ENCODE measurements at regions not wholly inside any gene's neighbourhood (a gene's known extent, or its start where the extent isn't known, plus 50 kb on each side); places are given as distances from the start of the nearest gene placed in this dataset.

DNA sequence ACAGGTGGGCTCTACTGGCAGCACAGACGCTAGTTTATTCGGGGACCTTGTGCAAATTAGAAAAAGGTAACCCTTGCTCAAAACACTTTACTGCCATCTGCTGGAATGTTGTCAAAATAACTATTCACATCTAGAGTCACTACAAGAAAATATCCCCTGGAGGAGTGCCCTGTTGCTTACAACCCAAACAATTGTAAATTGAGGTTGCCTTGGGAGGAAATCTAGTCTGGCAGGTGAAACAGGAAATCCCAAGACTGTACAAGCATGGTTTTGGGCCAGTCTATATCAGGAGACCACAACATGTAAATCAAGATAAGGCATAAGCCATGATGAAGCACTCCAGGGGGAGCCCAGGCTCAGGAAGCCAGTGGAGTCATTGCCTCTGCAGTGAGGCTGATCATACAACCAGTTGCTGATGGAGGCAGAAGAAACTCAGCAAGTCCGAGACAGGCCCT, 136.8 kb upstream of the ACP3 start:
- 8% methylated on average over 3 of the region's 3 CpGs for WGBS
- Histone ChIP-seq H3K36me3 (ENCODE audit: control insufficient read depth in 4 of 4, insufficient read depth in 3 of 4, low read depth in 1 of 4, low read length in 3 of 4) (no peaks in the 10 kb centered on the region), H3K27me3 (ENCODE audit: control insufficient read depth in 4 of 4, insufficient read depth in 4 of 4, low read length in 3 of 4) (no peaks in the 10 kb centered on the region), H3K4me1 (ENCODE audit: control insufficient read depth in 4 of 4, insufficient read depth in 4 of 4, low read length in 3 of 4) (no peaks in the 10 kb centered on the region), H3K9me3 (ENCODE audit: control insufficient read depth in 4 of 4, low read length in 3 of 4) (no peaks in the 10 kb centered on the region), H3K4me3 (ENCODE audit: low read depth in 1 of 3, low read length in 3 of 3) (no peak overlapping the region), H3K27ac (ENCODE audit: low read depth in 1 of 2, low read length in 2 of 2) (no peak overlapping the region), H3K9ac (ENCODE audit: low read depth in 1 of 2, low read length in 2 of 2) (no peak overlapping the region)
- TF ChIP-seq RAD21 (IDR thresholded peaks at IDR 0.05): peak; percentile 78 to 84
- TF ChIP-seq, protein P1, sequence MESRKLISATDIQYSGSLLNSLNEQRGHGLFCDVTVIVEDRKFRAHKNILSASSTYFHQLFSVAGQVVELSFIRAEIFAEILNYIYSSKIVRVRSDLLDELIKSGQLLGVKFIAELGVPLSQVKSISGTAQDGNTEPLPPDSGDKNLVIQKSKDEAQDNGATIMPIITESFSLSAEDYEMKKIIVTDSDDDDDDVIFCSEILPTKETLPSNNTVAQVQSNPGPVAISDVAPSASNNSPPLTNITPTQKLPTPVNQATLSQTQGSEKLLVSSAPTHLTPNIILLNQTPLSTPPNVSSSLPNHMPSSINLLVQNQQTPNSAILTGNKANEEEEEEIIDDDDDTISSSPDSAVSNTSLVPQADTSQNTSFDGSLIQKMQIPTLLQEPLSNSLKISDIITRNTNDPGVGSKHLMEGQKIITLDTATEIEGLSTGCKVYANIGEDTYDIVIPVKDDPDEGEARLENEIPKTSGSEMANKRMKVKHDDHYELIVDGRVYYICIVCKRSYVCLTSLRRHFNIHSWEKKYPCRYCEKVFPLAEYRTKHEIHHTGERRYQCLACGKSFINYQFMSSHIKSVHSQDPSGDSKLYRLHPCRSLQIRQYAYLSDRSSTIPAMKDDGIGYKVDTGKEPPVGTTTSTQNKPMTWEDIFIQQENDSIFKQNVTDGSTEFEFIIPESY (IDR thresholded peaks at IDR 0.05): no peak
- TF ChIP-seq, protein P2, sequence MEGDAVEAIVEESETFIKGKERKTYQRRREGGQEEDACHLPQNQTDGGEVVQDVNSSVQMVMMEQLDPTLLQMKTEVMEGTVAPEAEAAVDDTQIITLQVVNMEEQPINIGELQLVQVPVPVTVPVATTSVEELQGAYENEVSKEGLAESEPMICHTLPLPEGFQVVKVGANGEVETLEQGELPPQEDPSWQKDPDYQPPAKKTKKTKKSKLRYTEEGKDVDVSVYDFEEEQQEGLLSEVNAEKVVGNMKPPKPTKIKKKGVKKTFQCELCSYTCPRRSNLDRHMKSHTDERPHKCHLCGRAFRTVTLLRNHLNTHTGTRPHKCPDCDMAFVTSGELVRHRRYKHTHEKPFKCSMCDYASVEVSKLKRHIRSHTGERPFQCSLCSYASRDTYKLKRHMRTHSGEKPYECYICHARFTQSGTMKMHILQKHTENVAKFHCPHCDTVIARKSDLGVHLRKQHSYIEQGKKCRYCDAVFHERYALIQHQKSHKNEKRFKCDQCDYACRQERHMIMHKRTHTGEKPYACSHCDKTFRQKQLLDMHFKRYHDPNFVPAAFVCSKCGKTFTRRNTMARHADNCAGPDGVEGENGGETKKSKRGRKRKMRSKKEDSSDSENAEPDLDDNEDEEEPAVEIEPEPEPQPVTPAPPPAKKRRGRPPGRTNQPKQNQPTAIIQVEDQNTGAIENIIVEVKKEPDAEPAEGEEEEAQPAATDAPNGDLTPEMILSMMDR (IDR thresholded peaks at IDR 0.05; ENCODE audit: low read depth, low read length, missing input control): peak; percentile 51
- TF ChIP-seq YY1 (IDR thresholded peaks at IDR 0.05): no peak
- no peak for TF ChIP-seq FOXA1 (IDR thresholded peaks at IDR 0.05)
- no peak for TF ChIP-seq RXRA (IDR thresholded peaks at IDR 0.05)
- TF ChIP-seq GABPA (IDR thresholded peaks at IDR 0.05 in 1 of 2, conservative IDR thresholded peaks at IDR 0.05 in 1 of 2): no peak
- no peak for TF ChIP-seq TAF1 (conservative IDR thresholded peaks at IDR 0.05)
- no peak for TF ChIP-seq EGR1 (IDR thresholded peaks at IDR 0.05; ENCODE audit: low read depth in 2 of 2)
- DNase-seq (ENCODE audit: low spot score): no peak

DNA sequence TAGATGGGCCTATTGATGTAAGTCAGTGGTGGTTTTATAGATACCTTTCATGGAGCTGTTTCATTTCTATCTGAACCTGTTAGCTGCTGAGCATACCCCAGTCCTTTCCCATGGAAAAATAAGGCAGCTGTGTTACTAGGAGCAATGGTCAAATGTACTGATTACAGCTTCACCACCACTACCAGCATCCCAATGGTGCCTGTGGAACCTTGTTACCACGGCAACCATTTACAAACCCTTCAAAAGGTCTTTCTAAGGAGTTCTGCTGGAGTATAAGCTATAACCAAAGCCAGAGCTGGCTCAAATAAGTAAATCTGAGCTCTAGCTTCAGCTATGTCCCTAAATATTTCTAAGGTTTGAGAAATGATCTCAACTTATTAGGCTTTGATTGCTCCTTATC, 133.4 kb upstream of the ACP3 start:
- TF ChIP-seq SP1 (IDR thresholded peaks at IDR 0.05) (no peak), TAF1 (conservative IDR thresholded peaks at IDR 0.05) (no peak), ATF3 (IDR thresholded peaks at IDR 0.05) (no peak), RAD21 (IDR thresholded peaks at IDR 0.05) (no peak), HNF4G (IDR thresholded peaks at IDR 0.05) (no peak), HNF4A (conservative IDR thresholded peaks at IDR 0.05) (no peak), JUND (IDR thresholded peaks at IDR 0.05) (no peak), NR2F2 (IDR thresholded peaks at IDR 0.05) (no peak), GABPA (IDR thresholded peaks at IDR 0.05 in 1 of 2, conservative IDR thresholded peaks at IDR 0.05 in 1 of 2) (no peak), RXRA (IDR thresholded peaks at IDR 0.05) (no peak), MAX (IDR thresholded peaks at IDR 0.05) (no peak), EGR1 (IDR thresholded peaks at IDR 0.05; ENCODE audit: low read depth in 2 of 2) (no peak)
- TF ChIP-seq, protein P3, sequence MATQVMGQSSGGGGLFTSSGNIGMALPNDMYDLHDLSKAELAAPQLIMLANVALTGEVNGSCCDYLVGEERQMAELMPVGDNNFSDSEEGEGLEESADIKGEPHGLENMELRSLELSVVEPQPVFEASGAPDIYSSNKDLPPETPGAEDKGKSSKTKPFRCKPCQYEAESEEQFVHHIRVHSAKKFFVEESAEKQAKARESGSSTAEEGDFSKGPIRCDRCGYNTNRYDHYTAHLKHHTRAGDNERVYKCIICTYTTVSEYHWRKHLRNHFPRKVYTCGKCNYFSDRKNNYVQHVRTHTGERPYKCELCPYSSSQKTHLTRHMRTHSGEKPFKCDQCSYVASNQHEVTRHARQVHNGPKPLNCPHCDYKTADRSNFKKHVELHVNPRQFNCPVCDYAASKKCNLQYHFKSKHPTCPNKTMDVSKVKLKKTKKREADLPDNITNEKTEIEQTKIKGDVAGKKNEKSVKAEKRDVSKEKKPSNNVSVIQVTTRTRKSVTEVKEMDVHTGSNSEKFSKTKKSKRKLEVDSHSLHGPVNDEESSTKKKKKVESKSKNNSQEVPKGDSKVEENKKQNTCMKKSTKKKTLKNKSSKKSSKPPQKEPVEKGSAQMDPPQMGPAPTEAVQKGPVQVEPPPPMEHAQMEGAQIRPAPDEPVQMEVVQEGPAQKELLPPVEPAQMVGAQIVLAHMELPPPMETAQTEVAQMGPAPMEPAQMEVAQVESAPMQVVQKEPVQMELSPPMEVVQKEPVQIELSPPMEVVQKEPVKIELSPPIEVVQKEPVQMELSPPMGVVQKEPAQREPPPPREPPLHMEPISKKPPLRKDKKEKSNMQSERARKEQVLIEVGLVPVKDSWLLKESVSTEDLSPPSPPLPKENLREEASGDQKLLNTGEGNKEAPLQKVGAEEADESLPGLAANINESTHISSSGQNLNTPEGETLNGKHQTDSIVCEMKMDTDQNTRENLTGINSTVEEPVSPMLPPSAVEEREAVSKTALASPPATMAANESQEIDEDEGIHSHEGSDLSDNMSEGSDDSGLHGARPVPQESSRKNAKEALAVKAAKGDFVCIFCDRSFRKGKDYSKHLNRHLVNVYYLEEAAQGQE (IDR thresholded peaks at IDR 0.05): no peak
- no peak overlapping the region for H3K27ac ChIP-seq (ENCODE audit: low read depth in 1 of 2, low read length in 2 of 2)
- no peaks in the 10 kb centered on the region for H3K36me3 ChIP-seq (ENCODE audit: control insufficient read depth in 4 of 4, insufficient read depth in 3 of 4, low read depth in 1 of 4, low read length in 3 of 4)
- H3K27me3 ChIP-seq (ENCODE audit: control insufficient read depth in 4 of 4, insufficient read depth in 4 of 4, low read length in 3 of 4): peaks cover 0 to 3% (median 0%) of the 10 kb centered on the region in 4 donors
- H3K9me3 ChIP-seq (ENCODE audit: control insufficient read depth in 4 of 4, low read length in 3 of 4): no peaks in the 10 kb centered on the region
- no peaks in the 10 kb centered on the region for H3K4me1 ChIP-seq (ENCODE audit: control insufficient read depth in 4 of 4, insufficient read depth in 4 of 4, low read length in 3 of 4)
- no peak overlapping the region for H3K9ac ChIP-seq (ENCODE audit: low read depth in 1 of 2, low read length in 2 of 2)
- DNase-seq (ENCODE audit: low spot score): no peak
- 55% methylated on average over 1 of the region's 1 CpG for WGBS
- no peak overlapping the region for H3K4me3 ChIP-seq (ENCODE audit: low read depth in 1 of 3, low read length in 3 of 3)

All from liver (tissue), 8 donors.